Aorta (tissue), 5 donors: ENCODE measurements at regions not wholly inside any gene's neighbourhood (a gene's known extent, or its start where the extent isn't known, plus 50 kb on each side); places are given as distances from the start of the nearest gene placed in this dataset.
"Not testable (repeated sequence)": the region's sequence is repeated elsewhere in the genome, so short reads cannot be mapped to it uniquely, and the experiment has no call there.

Experiments
- ATAC-seq: fragments of 200-7000 bp; cut with Tn5 transposase; one replicate; pipeline ENCODE4 v1.9.1; 2022; ENCODE audit warnings: moderate library complexity; ENCODE audit not compliant: low FRiP score
- DNase-seq, 2 donors: peaks; one replicate each; pipeline ENCODE4 v3.0.0-alpha.2; 2020
- H3K27ac ChIP-seq, 2 donors: one replicate each; pipeline ENCODE4 v1.5.1; 2013; ENCODE audit warnings: low read length in 2 of 2, mild to moderate bottlenecking in 2 of 2, moderate library complexity in 2 of 2, control low read depth in 1 of 2, inconsistent platforms in 1 of 2, low read depth in 1 of 2
- H3K27me3 ChIP-seq, 2 donors: one replicate each; pipeline ENCODE4 v1.6.1; 2013; ENCODE audit warnings: control low read depth in 1 of 2, low read length in 1 of 2, mild to moderate bottlenecking in 1 of 2, moderate library complexity in 1 of 2; ENCODE audit not compliant: insufficient read depth in 2 of 2, control insufficient read depth in 1 of 2
- H3K36me3 ChIP-seq, 2 donors: one replicate each; pipeline ENCODE4 v1.6.1; 2013; ENCODE audit warnings: control low read depth in 1 of 2, low read length in 1 of 2, mild to moderate bottlenecking in 1 of 2; ENCODE audit not compliant: insufficient read depth in 2 of 2, control insufficient read depth in 1 of 2
- H3K4me1 ChIP-seq, 2 donors: one replicate each; pipeline ENCODE4 v1.6.1; 2013; ENCODE audit warnings: low read length in 2 of 2, control low read depth in 1 of 2, mild to moderate bottlenecking in 1 of 2, moderate library complexity in 1 of 2; ENCODE audit not compliant: insufficient read depth in 2 of 2, control insufficient read depth in 1 of 2
- H3K4me3 ChIP-seq, 2 donors: one replicate each; pipeline ENCODE4 v1.5.1; 2013; ENCODE audit warnings: low read length in 2 of 2, control low read depth in 1 of 2, mild to moderate bottlenecking in 1 of 2
- H3K9me3 ChIP-seq: one replicate; pipeline ENCODE4 v1.6.1; 2013; ENCODE audit warnings: mild to moderate bottlenecking, low read length; ENCODE audit not compliant: control insufficient read depth
- WGBS, 2 donors: extraction: QIAGEN DNeasy Blood & Tissue Kit; methylation state at CpG; one replicate each; pipeline ENCODE4 v1.1.7; 2013; 5-methylcytosine and 5-hydroxymethylcytosine counted together
- intact Hi-C, 2 donors: fragments of 100-400 bp; cut with DNase I; formaldehyde crosslinking; loops; one replicate each; pipeline versions ENCODE4 v1.14.2 to v1.15.0; 2022
- donor health status: healthy with polysubstance abuse.
- donor health status: Bipolar disorder and iron deficiency.
- donor health status: DM: no; HTN: no; CAD: no.
- donor health status: DM: no; HTN: no; CAD: no.
- donor health status: DM: yes; HTN: yes; CAD: no.

GRCh38 chrX:92209936-92210335 is 430.8 kb downstream of the PCDH11X start:
- ATAC-seq, result no peak
- no peak overlapping the region for H3K27ac ChIP-seq
- 77 to 85% methylated on average over 5 of the region's 5 CpGs for WGBS, 2 donors
- H3K4me3 ChIP-seq, result no peak overlapping the region
- no peaks in the 10 kb centered on the region for H3K27me3 ChIP-seq
- no peaks in the 10 kb centered on the region for H3K4me1 ChIP-seq
- intact Hi-C loops, result no loop called here
- H3K36me3 ChIP-seq, result no peaks in the 10 kb centered on the region
- DNase-seq, result no peak
- no peaks in the 10 kb centered on the region for H3K9me3 ChIP-seq

DNA sequence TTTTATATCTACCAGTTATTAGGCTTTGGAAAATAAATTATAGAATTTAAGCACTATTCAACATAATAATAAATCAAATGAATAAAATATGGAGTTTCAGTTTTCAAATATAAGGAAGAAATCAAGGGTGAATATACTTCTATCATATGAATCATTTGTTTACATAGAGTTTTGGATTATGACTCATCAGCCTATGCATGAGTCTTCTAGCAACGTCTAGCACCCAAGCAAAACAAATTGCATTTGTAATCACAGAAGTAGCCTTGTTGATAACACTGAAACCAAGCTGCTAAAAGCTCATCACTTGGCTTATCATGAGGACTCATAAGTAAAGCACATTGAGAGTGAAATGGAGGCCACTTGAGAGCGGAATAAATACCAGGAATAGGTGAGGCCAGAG is 434.6 kb downstream of the PCDH11X start:
- H3K27ac ChIP-seq, result no peak overlapping the region
- DNase-seq (no peak), ATAC-seq (no peak)
- no peaks in the 10 kb centered on the region for H3K27me3 ChIP-seq
- 61 to 66% methylated on average over 2 of the region's 2 CpGs for WGBS, 2 donors
- intact Hi-C loops, result no loop called here
- H3K36me3 ChIP-seq, result no peaks in the 10 kb centered on the region
- no peak overlapping the region for H3K4me3 ChIP-seq
- H3K4me1 ChIP-seq, result no peaks in the 10 kb centered on the region
- no peaks in the 10 kb centered on the region for H3K9me3 ChIP-seq

DNA sequence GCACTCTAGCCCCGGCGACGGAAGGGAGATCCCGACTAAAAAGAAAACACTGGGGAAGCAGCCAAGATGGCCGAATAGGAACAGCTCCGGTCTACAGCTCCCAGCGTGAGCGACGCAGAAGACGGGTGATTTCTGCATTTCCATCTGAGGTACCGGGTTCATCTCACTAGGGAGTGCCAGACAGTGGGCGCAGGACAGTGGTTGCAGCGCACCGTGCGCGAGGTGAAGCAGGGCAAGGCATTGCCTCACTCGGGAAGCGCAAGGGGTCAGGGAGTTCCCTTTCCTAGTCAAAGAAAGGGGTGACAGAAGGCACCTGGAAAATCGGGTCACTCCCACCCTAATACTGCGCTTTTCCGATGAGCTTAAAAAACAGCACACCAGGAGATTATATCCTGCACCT is 435.8 kb downstream of the PCDH11X start:
- H3K27me3 ChIP-seq, H3K27ac ChIP-seq, H3K4me3 ChIP-seq, H3K4me1 ChIP-seq, intact Hi-C loops, ATAC-seq, H3K36me3 ChIP-seq, DNase-seq, H3K9me3 ChIP-seq: not testable (repeated sequence)
- WGBS, 2 donors, result 91 to 92% methylated on average over 20 to 21 of the region's 21 CpGs

GRCh38 chrX:92224406-92224805 is 445.2 kb downstream of the PCDH11X start:
- no peak overlapping the region for H3K27ac ChIP-seq
- no peaks in the 10 kb centered on the region for H3K36me3 ChIP-seq
- ATAC-seq, result no peak
- WGBS, 2 donors, result 63 to 76% methylated on average over 2 of the region's 2 CpGs
- DNase-seq, result no peak
- H3K4me3 ChIP-seq, result no peak overlapping the region
- no peaks in the 10 kb centered on the region for H3K4me1 ChIP-seq
- intact Hi-C loops, result no loop called here
- no peaks in the 10 kb centered on the region for H3K27me3 ChIP-seq
- no peaks in the 10 kb centered on the region for H3K9me3 ChIP-seq

GRCh38 chrX:92230628-92231027 is 451.5 kb downstream of the PCDH11X start:
- intact Hi-C loops, result no loop called here
- DNase-seq (no peak), ATAC-seq (no peak)
- no peaks in the 10 kb centered on the region for H3K36me3 ChIP-seq
- no peak overlapping the region for H3K4me3 ChIP-seq
- no peaks in the 10 kb centered on the region for H3K27me3 ChIP-seq
- 35 to 40% methylated on average over 3 of the region's 3 CpGs for WGBS, 2 donors
- H3K9me3 ChIP-seq, result no peaks in the 10 kb centered on the region
- no peak overlapping the region for H3K27ac ChIP-seq
- no peaks in the 10 kb centered on the region for H3K4me1 ChIP-seq

GRCh38 chrX:92231391-92231790 is 452.2 kb downstream of the PCDH11X start:
- Histone ChIP-seq H3K36me3 (no peaks in the 10 kb centered on the region), H3K4me3 (no peak overlapping the region), H3K4me1 (no peaks in the 10 kb centered on the region), H3K27ac (no peak overlapping the region), H3K27me3 (no peaks in the 10 kb centered on the region), H3K9me3 (no peaks in the 10 kb centered on the region)
- ATAC-seq, result no peak
- DNase-seq, result no peak
- 66 to 69% methylated on average over 2 of the region's 2 CpGs for WGBS, 2 donors
- intact Hi-C loops, result no loop called here

DNA sequence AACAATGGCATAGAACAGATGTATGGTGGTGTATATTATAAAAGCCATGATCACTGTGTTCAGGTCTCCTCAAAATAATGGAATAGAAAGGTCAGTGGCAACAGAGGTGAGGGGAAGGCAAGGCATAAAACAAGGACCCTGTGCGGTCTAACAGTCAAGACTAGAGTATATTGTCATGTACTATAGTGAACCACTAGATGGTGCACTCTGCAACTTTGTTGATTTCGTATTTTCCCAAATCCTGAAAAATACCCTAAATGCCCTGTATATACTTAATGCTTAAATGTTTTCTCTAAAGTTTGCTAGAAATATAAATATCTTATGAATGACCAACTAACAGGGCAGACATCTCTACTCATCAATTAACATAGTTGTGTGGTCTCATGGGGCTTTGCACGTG is 453.0 kb downstream of the PCDH11X start:
- DNase-seq (no peak), ATAC-seq (no peak)
- 52 to 66% methylated on average over 3 of the region's 3 CpGs for WGBS, 2 donors
- Histone ChIP-seq H3K4me3 (no peak overlapping the region), H3K4me1 (no peaks in the 10 kb centered on the region), H3K9me3 (no peaks in the 10 kb centered on the region), H3K27me3 (no peaks in the 10 kb centered on the region), H3K27ac (no peak overlapping the region), H3K36me3 (no peaks in the 10 kb centered on the region)
- intact Hi-C loops, result no loop called here

- intact Hi-C loops, result no loop called here
- ATAC-seq (no peak), DNase-seq (no peak)
- Histone ChIP-seq H3K27me3 (no peaks in the 10 kb centered on the region), H3K36me3 (no peaks in the 10 kb centered on the region), H3K9me3 (no peaks in the 10 kb centered on the region), H3K4me3 (no peak overlapping the region), H3K27ac (no peak overlapping the region), H3K4me1 (no peaks in the 10 kb centered on the region)
- WGBS, 2 donors, result 8 to 38% methylated on average over 2 of the region's 2 CpGs
Measured at GRCh38 chrX:92241249-92241648, 462.1 kb downstream of the PCDH11X start.

DNA sequence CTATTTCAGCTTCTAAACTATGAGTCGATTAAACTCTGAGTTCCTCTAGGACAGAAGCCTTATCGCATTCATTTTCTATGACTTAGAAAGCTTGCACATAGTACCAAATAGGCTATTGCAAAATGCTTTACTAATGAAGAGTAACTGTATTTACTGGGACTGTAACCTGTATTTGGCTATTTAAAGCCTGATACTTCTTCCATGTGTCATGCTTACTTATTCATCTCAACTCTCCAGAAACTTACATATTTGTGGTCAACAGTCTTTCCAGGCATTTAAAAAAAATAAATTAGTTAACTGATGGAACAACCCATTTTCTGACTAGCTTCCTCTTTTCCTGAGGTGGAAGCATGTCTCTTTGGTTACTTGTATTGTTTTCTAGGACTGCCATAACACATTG is 467.9 kb downstream of the PCDH11X start:
- DNase-seq (no peak), ATAC-seq (no peak)
- no peaks in the 10 kb centered on the region for H3K9me3 ChIP-seq
- intact Hi-C loops, result no loop called here
- WGBS, 2 donors, result 85 to 93% methylated on average over 2 of the region's 2 CpGs
- no peak overlapping the region for H3K27ac ChIP-seq
- H3K27me3 ChIP-seq, result no peaks in the 10 kb centered on the region
- no peak overlapping the region for H3K4me3 ChIP-seq
- H3K4me1 ChIP-seq, result no peaks in the 10 kb centered on the region
- no peaks in the 10 kb centered on the region for H3K36me3 ChIP-seq
